Lower leg skin (tissue), 3 donors: ENCODE measurements at regions not wholly inside any gene's neighbourhood (a gene's known extent, or its start where the extent isn't known, plus 50 kb on each side); places are given as distances from the start of the nearest gene placed in this dataset.

Experiments
- CTCF ChIP-seq, 3 donors: fragments of 450-650 bp; IDR thresholded peaks; one replicate each; pipeline ENCODE4 v1.5.1; 2016; ENCODE audit warnings: antibody characterized with exemption in 3 of 3, mild to moderate bottlenecking in 3 of 3, moderate library complexity in 2 of 3
- POLR2A ChIP-seq, 2 donors: fragments of 450-650 bp; IDR thresholded peaks; one replicate each; pipeline ENCODE4 v1.6.1; 2016 to 2017; ENCODE audit warnings: antibody characterized with exemption in 2 of 2, mild to moderate bottlenecking in 1 of 2, moderate library complexity in 1 of 2

GRCh38 chr9:22265038-22265437 lies 181.6 kb upstream of the DMRTA1 start:
- TF ChIP-seq POLR2A (IDR thresholded peaks at IDR 0.05) = no peak
- no peak for TF ChIP-seq CTCF (IDR thresholded peaks at IDR 0.05)
